ENCODE measurements at regions not wholly inside any gene's neighbourhood (a gene's known extent, or its start where the extent isn't known, plus 50 kb on each side); places are given as distances from the start of the nearest gene placed in this dataset.

GRCh38 chr15:62853114-62853840, 189.3 kb upstream of the TPM1 start:
- no peak for TF ChIP-seq CTCF (IDR thresholded peaks at IDR 0.05)
- no peak for TF ChIP-seq ZFX (IDR thresholded peaks at IDR 0.05; ENCODE audit: borderline replicate concordance)

All from 22Rv1 (cell line).